GM12878 (cell line): ENCODE measurements at regions not wholly inside any gene's neighbourhood (a gene's known extent, or its start where the extent isn't known, plus 50 kb on each side); places are given as distances from the start of the nearest gene placed in this dataset.

Experiments used
- ATAC-seq: fragments of 200-7000 bp; cut with Tn5 transposase; 3 replicates; pipeline ENCODE4 v1.9.1; 2020; ENCODE audit warnings: mild to moderate bottlenecking, moderate library complexity
- BruUV-seq: library from RNA; stranded (reverse); fragments of 400-500 nt; replicated peaks from 2 replicates; lab custom pipeline; 2021; lab: Mats Ljungman, UMichigan
- CTCF ChIA-PET: fragments of 300-600 bp; sonication (Branson Sonifier 250); formaldehyde crosslinking; extraction: SDS; loops from one replicate; lab custom pipeline; 2021; ENCODE audit warnings: inconsistent platforms; lab: Yijun Ruan, JAX
- POLR2A ChIA-PET: fragments of 350-600 bp; formaldehyde crosslinking; extraction: SDS; loops from one replicate; lab custom pipeline; 2021; ENCODE audit warnings: inconsistent platforms; lab: Charles Lee
- RAD21 ChIA-PET: fragments of 300-600 bp; sonication (Branson Sonifier 250); formaldehyde crosslinking; loops from one replicate; lab custom pipeline; 2023; ENCODE audit warnings: antibody characterized with exemption; ENCODE audit not compliant: unreplicated experiment; lab: Charles Lee
- SMC1A ChIA-PET: fragments of 300-600 bp; sonication (Branson Sonifier 250); formaldehyde crosslinking; loops from one replicate; lab custom pipeline; 2023; ENCODE audit not compliant: unreplicated experiment, uncharacterized antibody; lab: Charles Lee
- DNase-seq: peaks from one replicate; pipeline ENCODE4 v3.0.0-alpha.2; 2011; ENCODE audit warnings: low read depth, low spot score
- FAIRE-seq: peaks from 3 replicates; lab custom pipeline; 2011; peaks lifted over from hg19 to GRCh38; lab: Jason Lieb, UNC
- H2AFZ ChIP-seq: 2 replicates; pipeline ENCODE4 v1.6.0; 2011; ENCODE audit warnings: low read depth, low read length, control low read depth; ENCODE audit not compliant: control insufficient read depth
- H3K27ac ChIP-seq: 2 replicates; pipeline ENCODE4 v1.5.1; 2011; ENCODE audit warnings: control low read depth; ENCODE audit not compliant: control insufficient read depth, insufficient read depth
- H3K27me3 ChIP-seq, 2 experiments: replicated peaks in 1 of 2; 2 replicates each; pipeline versions ENCODE4 v1.6.0 to v1.6.1; 2011; ENCODE audit warnings: low read length in 1 of 2; ENCODE audit not compliant: control insufficient read depth in 2 of 2, insufficient read depth in 2 of 2
- H3K36me3 ChIP-seq, 2 experiments: 2 replicates each; pipeline ENCODE4 v1.5.1; 2011; ENCODE audit warnings: low read length in 1 of 2; ENCODE audit not compliant: control insufficient read depth in 2 of 2, insufficient read depth in 2 of 2
- H3K4me1 ChIP-seq: 2 replicates; pipeline ENCODE4 v1.6.1; 2011; ENCODE audit warnings: mild to moderate bottlenecking, low read length, moderate library complexity, mixed read lengths; ENCODE audit not compliant: control insufficient read depth, insufficient read depth
- H3K4me2 ChIP-seq: 2 replicates; pipeline ENCODE4 v1.6.0; 2011; ENCODE audit warnings: control low read depth; ENCODE audit not compliant: control insufficient read depth, insufficient read depth
- H3K4me3 ChIP-seq: fragments of 200-600 bp; sonication (generic); 2 replicates; pipeline ENCODE4 v1.5.1; 2016
- H3K79me2 ChIP-seq: 2 replicates; pipeline ENCODE4 v1.6.0; 2011; ENCODE audit warnings: low read length; ENCODE audit not compliant: control insufficient read depth, insufficient read depth
- H3K9ac ChIP-seq: 2 replicates; pipeline ENCODE4 v1.8.0; 2011; ENCODE audit warnings: low read length, control low read depth, mixed read lengths; ENCODE audit not compliant: control insufficient read depth, insufficient read depth
- H3K9me3 ChIP-seq: replicated peaks from 3 replicates; pipeline ENCODE4 v1.5.1; 2011; ENCODE audit warnings: mild to moderate bottlenecking, low read length; ENCODE audit not compliant: control insufficient read depth, insufficient read depth
- H4K20me1 ChIP-seq: 2 replicates; pipeline ENCODE4 v1.6.0; 2011; ENCODE audit not compliant: control insufficient read depth, insufficient read depth
- ESRRA ChIP-seq: IDR thresholded peaks from 2 replicates; pipeline ENCODE4 v1.6.1; 2012; ENCODE audit warnings: mild to moderate bottlenecking, low read length, improper control_type of control experiment
- HCFC1 ChIP-seq: fragments of 150-350 bp; IDR thresholded peaks from 2 replicates; pipeline ENCODE4 v1.6.1; 2014; ENCODE audit warnings: low read length
- NFXL1 ChIP-seq: fragments of 450-650 bp; IDR thresholded peaks from 2 replicates; pipeline ENCODE4 v1.6.1; 2017; ENCODE audit warnings: antibody characterized with exemption, mild to moderate bottlenecking, borderline replicate concordance
- NR2C1 ChIP-seq: fragments of 450-650 bp; IDR thresholded peaks from 2 replicates; pipeline ENCODE4 v1.6.1; 2017; ENCODE audit warnings: antibody characterized with exemption, mild to moderate bottlenecking, moderate library complexity
- POLR2A ChIP-seq: IDR thresholded peaks from 2 replicates; pipeline ENCODE4 v1.6.1; 2011; ENCODE audit warnings: low read depth, mild to moderate bottlenecking, low read length
- SIN3A ChIP-seq: IDR thresholded peaks from 2 replicates; pipeline ENCODE4 v1.6.1; 2012; ENCODE audit warnings: low read depth, low read length, improper control_type of control experiment
- SPI1 ChIP-seq: IDR thresholded peaks from 2 replicates; pipeline ENCODE4 v1.6.1; 2011; ENCODE audit warnings: low read depth, mild to moderate bottlenecking, low read length, moderate library complexity, borderline replicate concordance; ENCODE audit not compliant: insufficient read depth
- SREBF1 ChIP-seq: IDR thresholded peaks from 2 replicates; pipeline ENCODE4 v1.6.1; 2012; ENCODE audit warnings: mild to moderate bottlenecking, low read length
- WGBS: methylation state at CpG from one replicate; pipeline ENCODE4 v1.1.6; 2016; ENCODE audit warnings: low lambda C conversion rate; ENCODE audit not compliant: insufficient replicate concordance, insufficient coverage; ENCODE audit errors: missing lambda C conversion rate; 5-methylcytosine and 5-hydroxymethylcytosine counted together
- in situ Hi-C: fragments of 300-500 bp; cut with MboI; formaldehyde crosslinking; loops from 9 replicates; pipeline ENCODE4 v1.14.3; 2018; ENCODE audit warnings: mixed read lengths
- intact Hi-C: fragments of 100-400 bp; cut with micrococcal nuclease; formaldehyde crosslinking; loops from one replicate; pipeline ENCODE4 v1.14.2; 2022; ENCODE audit not compliant: unreplicated experiment
- TF ChIP-seq, protein P1 (sequence below): IDR thresholded peaks from 2 replicates; pipeline ENCODE4 v1.6.1; 2011; ENCODE audit warnings: low read depth, low read length, improper control_type of control experiment, borderline replicate concordance
- TF ChIP-seq, protein P2 (sequence below): IDR thresholded peaks from 2 replicates; pipeline ENCODE4 v1.6.1; 2012; ENCODE audit warnings: low read depth, low read length, improper control_type of control experiment

DNA sequence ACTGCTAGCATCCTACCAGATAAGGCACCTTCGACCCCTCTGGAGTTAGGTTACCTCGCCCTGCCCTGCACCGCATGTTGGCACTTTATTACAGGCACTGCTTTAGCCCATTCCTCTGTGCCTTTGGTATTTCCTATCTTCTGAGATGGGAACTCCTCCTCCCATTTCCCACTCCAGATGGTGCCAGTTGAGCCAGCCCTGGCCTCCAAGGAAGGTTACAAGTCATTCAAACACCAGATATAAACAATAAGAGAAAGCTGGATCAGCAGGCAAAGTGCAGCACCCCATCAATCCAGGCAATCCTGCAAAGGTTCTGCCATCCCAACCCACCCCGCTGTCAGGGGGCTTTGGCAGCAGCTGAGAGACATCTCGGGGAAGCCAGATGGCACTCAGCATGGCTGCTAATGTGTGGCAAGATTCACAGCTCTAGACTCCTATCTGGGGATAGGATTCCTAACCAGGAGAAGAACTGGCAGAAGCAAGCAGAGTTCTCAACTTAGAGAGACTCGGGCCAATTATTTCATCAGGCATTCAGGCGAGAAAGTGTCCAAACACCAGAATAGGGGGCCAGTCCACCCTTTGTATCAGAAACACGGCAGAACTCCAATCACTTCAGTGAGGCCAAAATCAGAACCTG is 113.0 kb downstream of the COPRS start:
- DNase-seq (no peak), FAIRE-seq (no peak), ATAC-seq (no peak)
- Histone ChIP-seq H3K4me1 (no peaks in the 10 kb centered on the region), H3K27ac (no peak overlapping the region), H3K9me3 (no peaks in the 10 kb centered on the region), H3K27me3 (peaks cover 0 to 4% of the 10 kb centered on the region in 2 experiments; a peak in 2 of 4 replicates), H3K4me2 (no peak overlapping the region), H3K9ac (no peak overlapping the region), H3K4me3 (no peak overlapping the region), H3K79me2 (no peaks in the 10 kb centered on the region), H4K20me1 (no peaks in the 10 kb centered on the region), H3K36me3 (no peaks in the 10 kb centered on the region), H2AFZ (no peak overlapping the region)
- intact Hi-C loops = no loop called here
- no TSS peak for BruUV-seq
- RAD21 ChIA-PET = no interaction called here
- TF ChIP-seq NR2C1 = no peak
- TF ChIP-seq NFXL1 = no peak
- no peak for TF ChIP-seq ESRRA
- TF ChIP-seq, protein P1, sequence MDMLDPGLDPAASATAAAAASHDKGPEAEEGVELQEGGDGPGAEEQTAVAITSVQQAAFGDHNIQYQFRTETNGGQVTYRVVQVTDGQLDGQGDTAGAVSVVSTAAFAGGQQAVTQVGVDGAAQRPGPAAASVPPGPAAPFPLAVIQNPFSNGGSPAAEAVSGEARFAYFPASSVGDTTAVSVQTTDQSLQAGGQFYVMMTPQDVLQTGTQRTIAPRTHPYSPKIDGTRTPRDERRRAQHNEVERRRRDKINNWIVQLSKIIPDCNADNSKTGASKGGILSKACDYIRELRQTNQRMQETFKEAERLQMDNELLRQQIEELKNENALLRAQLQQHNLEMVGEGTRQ = no peak
- TF ChIP-seq SIN3A = no peak
- TF ChIP-seq POLR2A = no peak
- TF ChIP-seq, protein P2, sequence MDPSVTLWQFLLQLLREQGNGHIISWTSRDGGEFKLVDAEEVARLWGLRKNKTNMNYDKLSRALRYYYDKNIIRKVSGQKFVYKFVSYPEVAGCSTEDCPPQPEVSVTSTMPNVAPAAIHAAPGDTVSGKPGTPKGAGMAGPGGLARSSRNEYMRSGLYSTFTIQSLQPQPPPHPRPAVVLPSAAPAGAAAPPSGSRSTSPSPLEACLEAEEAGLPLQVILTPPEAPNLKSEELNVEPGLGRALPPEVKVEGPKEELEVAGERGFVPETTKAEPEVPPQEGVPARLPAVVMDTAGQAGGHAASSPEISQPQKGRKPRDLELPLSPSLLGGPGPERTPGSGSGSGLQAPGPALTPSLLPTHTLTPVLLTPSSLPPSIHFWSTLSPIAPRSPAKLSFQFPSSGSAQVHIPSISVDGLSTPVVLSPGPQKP = no peak
- TF ChIP-seq HCFC1 = no peak
- no peak for TF ChIP-seq SREBF1
- TF ChIP-seq SPI1 = no peak
- SMC1A ChIA-PET = no interaction called here
- in situ Hi-C loops = no loop called here
- CTCF ChIA-PET = no interaction called here
- 24% methylated on average over 8 of the region's 8 CpGs for WGBS
- POLR2A ChIA-PET = interaction anchor here (0.6 kb wide), 1 partner anchor 177 kb away, joined by 3 read pairs; no protein-coding TSS in a partner anchor
